Spleen (tissue), 11 donors: ENCODE measurements at regions not wholly inside any gene's neighbourhood (a gene's known extent, or its start where the extent isn't known, plus 50 kb on each side); places are given as distances from the start of the nearest gene placed in this dataset.

Experiments used
- DNase-seq: peaks from one replicate; pipeline ENCODE4 v3.0.0-alpha.2; 2020
- H3K27ac ChIP-seq, 8 donors: fragments of 200-600 bp; sonication (generic) in 7 of 8; 1 replicate in 4 of 8; 2 replicates in 4 of 8; pipeline versions ENCODE4 v1.5.0 to v1.8.0; 2016 to 2021; ENCODE audit warnings: inconsistent platforms in 4 of 8, mild to moderate bottlenecking in 4 of 8, moderate library complexity in 1 of 8
- H3K27me3 ChIP-seq, 7 donors: fragments of 200-600 bp; sonication (generic) in 6 of 7; replicated peaks in 1 of 7; 1 replicate in 4 of 7; 2 replicates in 3 of 7; pipeline versions ENCODE4 v1.5.0 to v1.8.0; 2016 to 2021; ENCODE audit warnings: inconsistent platforms in 3 of 7, mild to moderate bottlenecking in 1 of 7
- H3K36me3 ChIP-seq, 6 donors: fragments of 200-600 bp; sonication (generic) in 5 of 6; 1 replicate in 4 of 6; 2 replicates in 2 of 6; pipeline versions ENCODE4 v1.5.0 to v1.8.0; 2016 to 2021; ENCODE audit warnings: inconsistent platforms in 2 of 6
- H3K4me1 ChIP-seq, 6 donors: fragments of 200-600 bp; sonication (generic) in 5 of 6; 1 replicate in 3 of 6; 2 replicates in 3 of 6; pipeline versions ENCODE4 v1.5.0 to v1.8.0; 2016 to 2021; ENCODE audit warnings: inconsistent platforms in 3 of 6
- H3K4me3 ChIP-seq, 8 donors: fragments of 200-600 bp; sonication (generic) in 7 of 8; 1 replicate in 4 of 8; 2 replicates in 4 of 8; pipeline versions ENCODE4 v1.5.0 to v1.8.0; 2016 to 2021; ENCODE audit warnings: inconsistent platforms in 4 of 8, mild to moderate bottlenecking in 4 of 8, moderate library complexity in 2 of 8
- H3K9me3 ChIP-seq, 8 donors: fragments of 200-600 bp; sonication (generic) in 7 of 8; 1 replicate in 4 of 8; 2 replicates in 4 of 8; pipeline versions ENCODE4 v1.5.0 to v1.8.0; 2016 to 2021; ENCODE audit warnings: inconsistent platforms in 4 of 8
- CTCF ChIP-seq, 11 experiments: fragments of 200-600 bp in 7 of 11; fragments of 450-650 bp in 4 of 11; sonication (generic) in 4 of 11; IDR thresholded peaks in 8 of 11; conservative IDR thresholded peaks in 3 of 11; 1 replicate in 7 of 11; 2 replicates in 4 of 11; pipeline versions ENCODE4 v1.4.0 to v1.8.0; 2016 to 2021; ENCODE audit warnings: antibody characterized with exemption in 11 of 11, inconsistent platforms in 4 of 11, mild to moderate bottlenecking in 1 of 11
- POLR2A ChIP-seq, 3 donors: fragments of 450-650 bp; IDR thresholded peaks; one replicate each; pipeline ENCODE4 v1.5.1; 2017; ENCODE audit warnings: antibody characterized with exemption in 3 of 3, mild to moderate bottlenecking in 1 of 3
- POLR2AphosphoS5 ChIP-seq, 3 donors: sonication (generic); formaldehyde crosslinking; IDR thresholded peaks; one replicate each; pipeline ENCODE4 v1.5.1; 2017; ENCODE audit warnings: antibody characterized with exemption in 3 of 3
- WGBS, 5 donors: extraction: QIAGEN DNeasy Blood & Tissue Kit in 3 of 5; methylation state at CpG; one replicate each; pipeline versions ENCODE4 v1.1.5 to v1.1.7; 2013 to 2018; 5-methylcytosine and 5-hydroxymethylcytosine counted together
- intact Hi-C: fragments of 100-400 bp; cut with DNase I; formaldehyde crosslinking; loops from one replicate; pipeline ENCODE4 v1.15.0; 2023; ENCODE audit warnings: low total_unique reads
- donor health status: healthy with polysubstance abuse.
- donor health status: DM: no; HTN: no; CAD: no; lungs with moderate emphysema.
- donor health status: DM: no; HTN: no; CAD: no.
- donor health status: Bipolar disorder and iron deficiency.
- donor health status: healthy.
- donor health status: DM: no; HTN: no; CAD: no.
- donor health status: DM: yes; HTN: yes; CAD: no.

- intact Hi-C loops = no loop called here
- WGBS, 5 donors = 75 to 92% (median 86%) methylated on average over 3 of the region's 3 CpGs
- Histone ChIP-seq H3K4me3 (no peak overlapping the region), H3K4me1 (peaks cover 0 to 13% (median 2%) of the 10 kb centered on the region in 6 donors), H3K27ac (no peak overlapping the region), H3K27me3 (no peaks in the 10 kb centered on the region), H3K9me3 (peaks cover 0 to 7% (median 0%) of the 10 kb centered on the region in 8 donors), H3K36me3 (no peaks in the 10 kb centered on the region)
- TF ChIP-seq CTCF (IDR thresholded peaks at IDR 0.05 in 8 of 11, conservative IDR thresholded peaks at IDR 0.05 in 3 of 11) = no peak
- TF ChIP-seq POLR2A (IDR thresholded peaks at IDR 0.05) = no peak
- no peak for TF ChIP-seq POLR2AphosphoS5 (IDR thresholded peaks at IDR 0.05)
- DNase-seq = no peak
Measured at GRCh38 chr16:66171578-66171977, 194.9 kb upstream of the CDH5 start.

DNA sequence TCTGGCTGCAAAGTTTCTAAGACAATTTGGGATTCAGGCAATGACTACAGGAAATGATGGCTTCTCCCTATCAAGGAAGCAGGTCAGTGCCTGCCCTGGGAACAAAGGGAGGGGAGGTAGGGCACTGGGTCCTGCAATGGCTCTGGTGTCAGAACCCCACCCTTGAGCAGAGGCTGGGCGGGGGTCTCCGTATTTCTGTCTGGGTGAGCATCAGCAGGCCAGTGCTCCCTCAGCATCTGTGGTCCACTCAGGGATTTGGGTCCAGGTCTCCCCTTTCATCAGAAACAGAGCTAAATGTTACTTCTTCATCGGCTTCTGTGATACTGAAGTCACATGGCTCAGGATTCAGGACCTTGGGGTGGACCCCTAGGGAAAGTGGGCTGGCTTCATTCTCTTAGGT is 195.5 kb upstream of the CDH5 start:
- H3K4me3 ChIP-seq = no peak overlapping the region
- H3K36me3 ChIP-seq = no peaks in the 10 kb centered on the region
- WGBS, 5 donors = 68 to 98% (median 75%) methylated on average over 2 to 3 of the region's 3 CpGs
- peaks cover 0 to 8% (median 0%) of the 10 kb centered on the region in 8 donors for H3K9me3 ChIP-seq
- no peak for DNase-seq
- TF ChIP-seq CTCF (IDR thresholded peaks at IDR 0.05 in 8 of 11, conservative IDR thresholded peaks at IDR 0.05 in 3 of 11) (no peak), POLR2AphosphoS5 (IDR thresholded peaks at IDR 0.05) (no peak), POLR2A (IDR thresholded peaks at IDR 0.05) (no peak)
- intact Hi-C loops = no loop called here
- no peak overlapping the region for H3K27ac ChIP-seq
- peaks cover 0 to 19% (median 4%) of the 10 kb centered on the region in 6 donors for H3K4me1 ChIP-seq
- H3K27me3 ChIP-seq = no peaks in the 10 kb centered on the region

DNA sequence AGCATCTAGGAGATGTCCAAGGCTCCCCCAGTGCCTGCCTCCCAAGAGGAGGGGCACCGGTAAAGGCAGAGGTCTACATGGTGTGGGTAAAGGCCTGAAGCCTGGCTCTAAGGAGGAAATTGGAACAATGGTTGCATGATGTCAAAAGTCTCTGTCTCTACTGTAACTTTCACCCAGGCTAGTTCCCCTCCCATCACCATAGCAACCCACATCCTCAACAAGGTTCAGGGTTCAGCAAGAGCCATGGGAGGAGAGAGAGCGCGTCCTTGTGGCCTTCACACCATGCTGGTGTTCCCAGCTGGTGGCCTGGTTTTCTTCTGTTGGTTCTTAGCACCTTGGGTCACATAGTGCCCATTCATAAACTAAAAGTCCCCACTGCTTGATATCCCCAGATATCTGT is 196.7 kb upstream of the CDH5 start:
- no peak for DNase-seq
- WGBS, 5 donors = 90 to 98% (median 93%) methylated on average over 3 of the region's 3 CpGs
- peaks cover 0 to 23% (median 4%) of the 10 kb centered on the region in 6 donors for H3K4me1 ChIP-seq
- no peak overlapping the region for H3K4me3 ChIP-seq
- no peak for TF ChIP-seq POLR2AphosphoS5 (IDR thresholded peaks at IDR 0.05)
- no peak for TF ChIP-seq POLR2A (IDR thresholded peaks at IDR 0.05)
- no peak for TF ChIP-seq CTCF (IDR thresholded peaks at IDR 0.05 in 8 of 11, conservative IDR thresholded peaks at IDR 0.05 in 3 of 11)
- intact Hi-C loops = no loop called here
- peaks cover 0 to 8% (median 0%) of the 10 kb centered on the region in 8 donors for H3K9me3 ChIP-seq
- no peak overlapping the region for H3K27ac ChIP-seq
- H3K27me3 ChIP-seq = no peaks in the 10 kb centered on the region
- H3K36me3 ChIP-seq = no peaks in the 10 kb centered on the region

- no peak for TF ChIP-seq POLR2AphosphoS5 (IDR thresholded peaks at IDR 0.05)
- TF ChIP-seq POLR2A (IDR thresholded peaks at IDR 0.05) = no peak
- TF ChIP-seq CTCF (IDR thresholded peaks at IDR 0.05 in 8 of 11, conservative IDR thresholded peaks at IDR 0.05 in 3 of 11) = no peak
- H3K4me3 ChIP-seq = no peak overlapping the region
- WGBS, 5 donors = 51 to 78% (median 64%) methylated on average over 5 of the region's 5 CpGs
- peaks cover 0 to 23% (median 4%) of the 10 kb centered on the region in 6 donors for H3K4me1 ChIP-seq
- H3K27ac ChIP-seq = no peak overlapping the region
- peaks cover 0 to 8% (median 0%) of the 10 kb centered on the region in 8 donors for H3K9me3 ChIP-seq
- no peak for DNase-seq
- intact Hi-C loops = no loop called here
- H3K27me3 ChIP-seq = peaks cover 0 to 3% (median 0%) of the 10 kb centered on the region in 7 donors
- no peaks in the 10 kb centered on the region for H3K36me3 ChIP-seq
Measured at GRCh38 chr16:66168777-66169176, 197.7 kb upstream of the CDH5 start.
